ENCODE measurements at regions not wholly inside any gene's neighbourhood (a gene's known extent, or its start where the extent isn't known, plus 50 kb on each side); places are given as distances from the start of the nearest gene placed in this dataset.
A peak's percentile ranks its signal among the peaks of the same experiment; 100 is the strongest.

DNA sequence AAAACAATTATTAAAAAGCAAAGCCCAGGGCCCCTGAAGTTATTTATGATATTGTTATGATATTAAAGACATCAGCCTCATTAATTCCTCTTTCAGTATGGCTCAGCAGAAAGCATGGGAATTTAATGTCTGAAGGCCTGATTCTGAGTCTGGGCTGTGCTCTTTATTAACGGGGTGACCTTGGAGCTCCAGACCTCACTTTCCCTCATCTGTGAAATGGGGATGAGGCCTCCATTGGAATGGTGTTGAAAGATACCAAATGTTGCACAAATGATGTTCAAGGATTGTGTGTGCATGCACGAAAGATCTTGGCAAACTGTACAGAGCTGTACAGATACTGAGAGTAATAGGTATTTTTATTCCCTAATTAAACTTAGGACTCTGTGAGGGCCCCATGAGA is 92.3 kb upstream of the PCBD1 start:
- Mint-ChIP-seq H3K27ac (no peak overlapping the region), H3K27me3 (ENCODE audit: low read depth) (peaks cover 20% of the 10 kb centered on the region), H3K4me1 (no peaks in the 10 kb centered on the region), H3K4me3 (no peak overlapping the region), H3K36me3 (ENCODE audit: low read depth) (no peaks in the 10 kb centered on the region), H3K9me3 (peaks cover 6% of the 10 kb centered on the region)
- TF ChIP-seq, protein P1, sequence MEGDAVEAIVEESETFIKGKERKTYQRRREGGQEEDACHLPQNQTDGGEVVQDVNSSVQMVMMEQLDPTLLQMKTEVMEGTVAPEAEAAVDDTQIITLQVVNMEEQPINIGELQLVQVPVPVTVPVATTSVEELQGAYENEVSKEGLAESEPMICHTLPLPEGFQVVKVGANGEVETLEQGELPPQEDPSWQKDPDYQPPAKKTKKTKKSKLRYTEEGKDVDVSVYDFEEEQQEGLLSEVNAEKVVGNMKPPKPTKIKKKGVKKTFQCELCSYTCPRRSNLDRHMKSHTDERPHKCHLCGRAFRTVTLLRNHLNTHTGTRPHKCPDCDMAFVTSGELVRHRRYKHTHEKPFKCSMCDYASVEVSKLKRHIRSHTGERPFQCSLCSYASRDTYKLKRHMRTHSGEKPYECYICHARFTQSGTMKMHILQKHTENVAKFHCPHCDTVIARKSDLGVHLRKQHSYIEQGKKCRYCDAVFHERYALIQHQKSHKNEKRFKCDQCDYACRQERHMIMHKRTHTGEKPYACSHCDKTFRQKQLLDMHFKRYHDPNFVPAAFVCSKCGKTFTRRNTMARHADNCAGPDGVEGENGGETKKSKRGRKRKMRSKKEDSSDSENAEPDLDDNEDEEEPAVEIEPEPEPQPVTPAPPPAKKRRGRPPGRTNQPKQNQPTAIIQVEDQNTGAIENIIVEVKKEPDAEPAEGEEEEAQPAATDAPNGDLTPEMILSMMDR (IDR thresholded peaks at IDR 0.05; ENCODE audit: unreplicated experiment in 3 of 3): no peak

DNA sequence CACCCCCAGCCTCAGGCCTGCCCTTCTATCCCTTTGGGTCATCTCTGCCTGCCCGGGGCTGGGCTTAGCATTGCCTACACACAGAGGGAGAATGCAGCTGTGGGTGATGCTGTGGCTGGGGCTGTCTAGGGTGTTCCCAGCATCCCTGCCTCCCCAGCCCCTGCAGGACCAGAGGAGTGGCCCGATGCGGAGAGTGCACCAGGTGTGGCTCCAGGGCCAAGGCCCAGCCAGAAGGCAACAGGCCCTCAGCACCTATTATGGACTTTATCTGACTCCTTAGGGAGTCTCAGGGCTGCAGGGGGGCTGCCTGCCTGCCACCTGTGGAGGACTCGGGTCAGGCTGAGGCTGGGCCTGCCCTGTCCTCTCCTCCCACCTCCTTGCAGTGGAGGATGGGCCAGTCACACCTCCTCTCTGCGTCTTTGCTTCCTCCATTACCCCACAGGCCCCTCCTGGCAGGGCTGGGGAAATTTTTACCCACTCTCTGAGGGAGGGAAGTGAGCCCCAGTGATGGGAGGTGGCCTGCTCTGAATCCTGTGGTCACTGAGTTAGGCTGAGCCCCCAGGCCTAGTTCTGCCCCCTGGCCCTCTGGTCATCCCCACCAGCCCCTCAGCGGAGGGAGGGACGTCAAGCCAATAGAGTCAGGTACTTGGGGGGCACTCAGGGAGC is 92.9 kb upstream of the PCBD1 start:
- peaks cover 3% of the 10 kb centered on the region for H3K9me3 Mint-ChIP-seq
- TF ChIP-seq, protein P1 (IDR thresholded peaks at IDR 0.05; ENCODE audit: unreplicated experiment in 3 of 3): no peak
- no peak overlapping the region for H3K27ac Mint-ChIP-seq
- H3K4me3 Mint-ChIP-seq: no peak overlapping the region
- H3K27me3 Mint-ChIP-seq (ENCODE audit: low read depth): peaks cover 20% of the 10 kb centered on the region
- H3K36me3 Mint-ChIP-seq (ENCODE audit: low read depth): no peaks in the 10 kb centered on the region
- H3K4me1 Mint-ChIP-seq: no peaks in the 10 kb centered on the region

DNA sequence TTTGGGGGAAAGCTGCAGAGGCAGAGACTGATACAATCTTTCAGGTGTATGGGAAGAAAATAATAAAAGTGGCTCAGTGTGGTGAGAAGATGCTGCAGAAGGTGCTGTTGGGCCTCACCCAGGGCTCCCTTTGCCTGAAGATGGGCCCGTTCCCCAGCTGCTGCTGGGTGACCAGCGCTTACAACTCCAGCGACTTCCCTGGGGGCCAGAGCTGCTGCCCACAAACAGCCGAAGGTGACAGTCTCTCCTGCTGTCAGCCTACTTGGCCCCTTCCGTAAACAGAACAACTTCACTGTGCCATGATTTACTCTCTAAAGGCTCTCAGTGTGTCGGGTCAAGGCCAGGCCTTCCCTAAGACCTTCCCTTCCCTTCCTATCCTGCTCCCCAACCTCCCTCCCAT is 93.6 kb upstream of the PCBD1 start:
- Mint-ChIP-seq H3K4me3 (no peak overlapping the region), H3K9me3 (peaks cover 3% of the 10 kb centered on the region), H3K36me3 (ENCODE audit: low read depth) (no peaks in the 10 kb centered on the region), H3K27ac (no peak overlapping the region), H3K4me1 (no peaks in the 10 kb centered on the region), H3K27me3 (ENCODE audit: low read depth) (peaks cover 21% of the 10 kb centered on the region)
- TF ChIP-seq, protein P1 (IDR thresholded peaks at IDR 0.05; ENCODE audit: unreplicated experiment in 3 of 3): no peak

DNA sequence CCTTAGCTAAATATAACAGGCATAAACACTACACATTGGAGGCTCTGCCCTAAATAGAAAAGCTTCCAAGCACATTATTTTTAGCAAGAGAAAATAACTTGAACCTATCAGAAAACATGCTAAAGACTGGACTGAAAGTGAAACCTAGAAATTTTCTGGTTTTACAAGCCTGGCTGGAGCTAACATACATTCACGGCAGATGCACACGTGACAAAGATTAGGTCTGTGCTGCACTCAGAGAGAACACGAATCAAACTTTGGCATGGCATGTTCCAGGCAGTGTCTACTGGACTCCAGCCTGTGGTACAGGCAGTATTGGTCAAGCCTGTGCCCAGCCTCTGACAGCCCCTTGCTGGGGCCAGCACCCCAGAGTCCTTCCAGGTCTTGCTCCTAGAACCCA is 94.1 kb upstream of the PCBD1 start:
- TF ChIP-seq, protein P1 (IDR thresholded peaks at IDR 0.05; ENCODE audit: unreplicated experiment in 3 of 3): no peak
- H3K9me3 Mint-ChIP-seq: peaks cover 3% of the 10 kb centered on the region
- peaks cover 21% of the 10 kb centered on the region for H3K27me3 Mint-ChIP-seq (ENCODE audit: low read depth)

DNA sequence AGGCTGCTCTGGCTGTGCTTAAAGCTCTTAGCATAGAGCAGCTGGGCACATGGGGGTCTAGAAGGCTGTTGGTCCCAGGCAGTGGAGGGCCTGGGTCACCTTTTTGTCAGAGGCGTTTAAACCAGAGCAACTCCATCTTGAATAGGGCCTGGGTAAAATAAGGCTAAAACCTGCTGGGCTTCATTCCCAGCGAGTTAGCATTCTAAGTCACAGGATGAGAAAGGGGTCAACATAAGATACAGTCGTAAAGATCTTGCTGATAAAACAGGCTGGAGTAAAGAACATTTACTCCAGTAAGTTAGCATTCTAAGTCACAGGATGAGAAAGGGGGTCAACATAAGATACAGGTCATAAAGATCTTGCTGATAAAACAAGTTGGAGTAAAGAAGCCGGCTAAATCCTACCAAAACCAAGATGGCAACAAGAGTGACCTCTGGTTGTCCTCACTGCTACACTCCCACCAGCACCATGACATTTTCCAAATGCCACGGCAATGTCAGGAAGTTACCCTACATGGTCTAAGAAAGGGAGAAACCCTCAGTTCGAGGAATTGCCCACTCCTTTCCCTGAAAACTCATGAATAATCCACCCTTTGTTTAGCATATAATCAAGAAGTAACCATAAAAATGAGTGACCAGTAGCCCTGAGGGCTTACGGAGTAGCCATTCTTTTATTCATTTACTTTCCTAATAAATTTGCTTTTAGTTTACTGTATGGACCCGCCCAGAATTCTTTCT is 96.8 kb upstream of the PCBD1 start:
- H3K4me1 Mint-ChIP-seq: no peaks in the 10 kb centered on the region
- TF ChIP-seq, protein P1 (IDR thresholded peaks at IDR 0.05; ENCODE audit: unreplicated experiment in 3 of 3): no peak

More for the DNA sequence above, 94.1 kb upstream of the PCBD1 start:
- H3K4me3 Mint-ChIP-seq: no peak overlapping the region
- H3K27ac Mint-ChIP-seq: no peak overlapping the region
- H3K36me3 Mint-ChIP-seq (ENCODE audit: low read depth): no peaks in the 10 kb centered on the region
- no peaks in the 10 kb centered on the region for H3K4me1 Mint-ChIP-seq

More for the DNA sequence above, 96.8 kb upstream of the PCBD1 start:
- H3K4me3 Mint-ChIP-seq: no peak overlapping the region
- peak overlapping the region in 1 of 3 experiments; percentile 38 for H3K27ac Mint-ChIP-seq
- no peaks in the 10 kb centered on the region for H3K36me3 Mint-ChIP-seq (ENCODE audit: low read depth)
- peaks cover 21% of the 10 kb centered on the region for H3K27me3 Mint-ChIP-seq (ENCODE audit: low read depth)
- H3K9me3 Mint-ChIP-seq: peaks cover 3% of the 10 kb centered on the region
